ENCODE measurements at regions not wholly inside any gene's neighbourhood (a gene's known extent, or its start where the extent isn't known, plus 50 kb on each side); places are given as distances from the start of the nearest gene placed in this dataset.
A peak's percentile ranks its signal among the peaks of the same experiment; 100 is the strongest.

DNA sequence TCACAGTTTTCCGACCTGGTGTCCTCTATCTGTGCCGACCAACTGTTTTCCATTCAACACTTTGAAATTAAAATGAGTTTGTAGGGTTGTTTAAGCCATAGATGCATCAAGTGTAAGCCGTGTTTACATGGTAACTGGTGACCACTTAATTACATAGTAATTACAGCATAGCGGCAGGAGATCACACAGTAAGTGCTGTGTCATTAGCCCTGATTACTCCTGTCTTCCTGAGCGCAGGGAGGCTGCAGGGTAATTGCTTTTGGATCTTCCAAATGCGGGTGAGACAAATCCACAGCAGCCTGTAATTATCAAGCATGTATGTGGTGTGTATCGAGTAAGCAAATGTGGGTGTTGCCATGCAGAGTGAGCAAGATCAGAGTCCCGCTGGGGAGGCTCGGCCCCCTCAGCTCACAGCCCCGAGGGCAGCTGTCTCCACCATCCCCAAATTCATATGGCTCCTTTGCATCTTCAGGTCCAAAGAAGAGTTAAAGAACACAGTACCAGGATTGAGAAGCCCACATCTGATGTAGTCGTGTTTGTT, 71.5 kb upstream of the HDAC4 start:
- no peak for DNase-seq

DNA sequence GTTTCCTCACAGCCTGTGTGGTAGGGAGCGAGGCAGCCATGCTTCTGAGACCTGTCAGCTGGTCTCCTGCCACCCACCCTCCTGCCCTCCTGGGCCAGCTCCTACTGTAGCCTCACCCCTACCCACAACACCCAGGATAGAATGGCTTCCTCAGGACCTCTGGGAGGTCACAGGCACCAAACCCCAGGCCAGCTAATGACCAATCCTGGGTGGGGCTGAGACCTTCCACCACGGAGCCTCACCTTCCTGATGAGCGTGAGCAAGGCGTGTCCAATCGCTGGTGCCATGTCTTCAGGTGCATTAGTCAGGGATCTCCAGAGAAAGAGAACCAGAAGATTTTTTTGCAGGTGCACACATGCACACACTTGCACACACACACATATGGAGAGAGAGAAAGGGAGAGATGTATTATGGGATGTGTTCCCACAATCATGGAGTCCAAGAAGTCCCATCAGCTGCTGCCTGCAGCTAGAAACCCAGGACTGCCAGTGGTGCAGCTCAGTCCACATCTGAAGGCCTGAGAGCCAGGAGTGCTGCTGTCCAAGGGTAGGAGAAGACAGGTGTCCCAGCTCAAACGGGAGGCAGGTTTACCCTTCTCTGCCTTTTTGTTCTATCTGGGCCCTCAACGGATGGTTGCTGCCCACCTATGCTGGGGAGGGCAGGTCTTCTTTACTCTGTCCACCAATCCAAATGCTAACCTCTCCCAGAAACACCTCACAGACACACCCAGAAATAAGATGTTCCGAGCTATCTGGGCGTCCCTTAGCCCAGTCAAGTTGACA, 70.4 kb upstream of the HDAC4 start:
- no peak for DNase-seq

DNA sequence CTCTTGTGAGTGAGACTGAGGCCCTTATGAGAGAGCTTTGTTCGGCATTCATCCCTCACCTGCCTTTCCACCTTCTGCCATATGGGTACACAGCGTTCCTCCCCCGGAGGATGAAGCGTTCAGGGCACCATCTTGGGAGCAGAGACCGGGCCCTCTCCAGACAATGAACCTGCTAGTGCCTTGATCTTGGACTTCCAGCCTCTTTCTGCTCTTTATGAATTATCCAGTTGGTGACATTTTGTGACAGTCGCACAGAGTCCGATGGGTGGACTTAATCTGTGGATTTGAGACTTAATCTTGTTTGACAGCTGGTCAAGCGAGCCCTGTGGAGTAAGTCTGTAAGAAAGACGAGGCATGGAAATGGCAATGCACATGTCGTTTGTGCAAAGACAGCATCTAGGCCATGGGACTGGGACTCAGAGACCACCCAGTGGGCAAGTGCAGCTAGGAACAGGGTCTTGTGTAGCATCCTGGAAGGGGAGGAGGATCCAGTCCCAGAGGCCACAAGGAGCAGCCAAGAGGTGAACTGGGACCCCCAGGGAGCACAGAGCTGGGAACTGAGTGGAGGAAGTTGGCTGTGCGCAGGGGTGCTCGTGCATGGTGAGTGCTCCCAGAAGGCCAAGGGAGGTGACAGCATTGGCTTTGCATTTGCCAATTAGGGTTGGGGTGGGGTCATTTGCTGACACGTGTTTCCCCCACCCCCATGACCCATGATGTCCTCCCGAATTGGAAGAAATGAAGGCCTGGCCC, 69.5 kb upstream of the HDAC4 start:
- no peak for DNase-seq

DNA sequence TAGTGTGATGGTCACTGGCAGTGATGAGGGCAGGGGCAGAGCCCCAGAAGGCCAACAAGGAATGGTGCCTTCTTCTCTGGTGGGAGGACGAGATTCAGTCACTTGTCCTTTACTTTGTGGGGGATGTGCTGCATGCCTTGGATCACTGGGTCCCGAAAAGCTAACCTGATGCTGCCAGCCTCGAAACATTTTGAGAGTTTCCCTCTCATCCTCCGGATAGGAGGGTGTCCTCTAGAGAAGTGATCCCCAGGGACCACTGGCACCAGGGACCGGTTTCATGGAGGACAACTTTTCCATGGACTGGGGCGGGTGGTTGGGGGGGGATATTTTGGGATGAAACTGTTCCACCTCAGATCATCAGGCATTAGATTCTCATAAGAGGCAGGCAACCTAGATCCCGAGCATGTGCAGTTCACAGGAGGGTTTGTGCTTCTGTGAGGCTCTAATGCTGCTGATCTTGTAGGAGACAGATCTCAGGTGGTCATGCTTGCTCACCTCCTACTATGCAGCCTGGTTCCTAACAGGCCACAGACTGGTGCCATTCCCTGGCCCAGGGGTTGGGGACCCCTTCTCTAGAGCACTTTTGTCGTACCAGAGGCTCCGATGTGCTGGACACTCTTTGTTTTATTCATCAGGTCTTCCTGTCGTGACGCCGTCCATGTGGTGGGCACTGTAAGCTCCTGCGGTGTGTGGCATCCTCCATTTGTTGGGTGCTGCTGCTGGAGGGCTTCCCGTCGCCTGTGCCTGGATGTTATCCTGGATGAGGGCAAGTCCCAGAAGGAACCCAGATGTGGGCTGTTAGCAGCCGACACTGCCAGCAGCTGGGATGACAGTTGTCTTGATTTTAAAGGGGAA, 68.5 kb upstream of the HDAC4 start:
- DNase-seq, result no peak

DNA sequence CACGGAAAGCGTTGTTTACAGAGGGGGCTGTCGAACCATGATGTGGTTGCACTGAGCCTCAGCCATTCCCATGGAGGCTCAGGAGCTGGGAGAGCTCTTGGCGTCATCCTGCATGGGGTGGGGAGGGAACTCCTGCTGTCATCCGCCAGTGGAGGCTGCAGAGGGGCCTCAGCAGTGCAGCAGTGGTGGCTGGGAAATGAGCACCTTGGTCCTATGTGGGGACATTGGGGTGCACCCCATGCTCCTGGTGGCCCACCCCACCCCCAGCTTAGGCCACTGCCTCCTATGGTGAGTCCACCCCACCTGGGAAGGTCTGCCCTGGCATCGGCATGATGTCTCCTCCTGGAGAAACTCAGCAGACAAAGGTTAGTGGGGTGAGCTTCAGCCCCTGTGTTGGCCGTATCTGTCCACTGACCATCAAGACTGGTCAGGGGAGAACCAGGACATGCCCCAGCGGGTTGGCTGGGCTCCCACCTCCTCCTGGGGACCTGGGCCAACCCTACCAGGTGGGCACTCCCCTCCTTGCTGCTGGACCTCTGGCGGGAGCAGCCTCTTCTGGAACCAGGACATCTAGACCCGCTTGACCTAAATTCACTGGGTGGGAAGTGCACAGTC, 67.8 kb upstream of the HDAC4 start:
- DNase-seq, result no peak

DNA sequence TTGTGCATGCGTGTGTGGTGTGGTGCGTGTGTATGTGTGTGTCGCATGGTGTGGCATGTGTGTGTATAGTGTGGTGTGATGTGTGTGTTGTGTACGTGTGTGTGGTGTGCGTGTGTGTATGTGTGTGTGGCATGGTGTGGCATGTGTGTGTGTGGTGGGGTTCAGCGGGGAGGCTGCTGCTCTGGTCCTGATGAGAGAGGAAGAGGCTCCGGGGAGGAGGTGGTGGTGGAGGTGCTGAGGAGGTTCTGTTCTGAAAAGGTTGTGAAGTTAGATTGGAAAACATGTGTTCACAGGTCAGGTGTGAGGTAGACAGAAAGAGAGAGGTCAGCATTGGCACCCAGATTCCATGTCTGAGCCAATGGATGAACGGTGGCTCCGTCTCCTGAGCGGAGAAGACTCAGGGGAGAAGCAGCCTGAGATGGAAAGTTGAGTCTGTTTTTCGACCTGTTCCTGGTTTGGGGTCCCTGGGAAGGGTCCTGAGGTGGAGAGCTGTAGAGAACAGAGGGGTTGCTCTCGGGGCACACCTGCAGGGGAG, 67.2 kb upstream of the HDAC4 start:
- DNase-seq, result no peak

DNA sequence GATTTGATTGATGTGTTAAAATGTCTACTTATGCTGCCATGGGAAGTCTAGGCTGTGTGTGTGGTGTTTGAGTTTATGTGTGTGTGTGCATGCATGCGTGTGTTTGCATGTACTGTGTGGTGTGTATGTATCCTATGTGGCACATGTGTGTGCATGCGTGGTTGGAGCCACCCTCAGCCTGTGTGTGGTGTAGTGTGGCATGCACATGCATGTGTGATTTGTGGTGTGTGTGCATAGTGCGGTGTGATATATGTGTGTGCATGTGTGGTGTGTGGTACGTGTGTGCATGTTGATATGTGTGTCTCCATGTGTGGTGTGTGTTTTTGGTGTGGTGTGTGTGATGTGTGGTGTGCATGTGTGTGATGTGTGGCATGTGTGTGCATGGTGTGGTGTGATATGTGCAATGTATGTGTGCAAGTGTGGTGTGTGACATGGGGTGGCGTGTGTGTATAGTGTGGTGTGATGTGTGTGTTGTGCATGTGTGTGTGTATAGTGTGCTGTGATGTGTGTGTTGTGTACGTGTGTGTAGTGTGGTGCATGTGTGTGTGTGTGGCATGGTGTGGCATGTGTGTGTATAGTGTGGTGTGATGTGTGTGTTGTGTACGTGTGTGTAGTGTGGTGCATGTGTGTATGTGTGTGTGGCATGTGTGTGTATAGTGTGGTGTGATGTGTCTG, 66.6 kb upstream of the HDAC4 start:
- DNase-seq, result no peak

DNA sequence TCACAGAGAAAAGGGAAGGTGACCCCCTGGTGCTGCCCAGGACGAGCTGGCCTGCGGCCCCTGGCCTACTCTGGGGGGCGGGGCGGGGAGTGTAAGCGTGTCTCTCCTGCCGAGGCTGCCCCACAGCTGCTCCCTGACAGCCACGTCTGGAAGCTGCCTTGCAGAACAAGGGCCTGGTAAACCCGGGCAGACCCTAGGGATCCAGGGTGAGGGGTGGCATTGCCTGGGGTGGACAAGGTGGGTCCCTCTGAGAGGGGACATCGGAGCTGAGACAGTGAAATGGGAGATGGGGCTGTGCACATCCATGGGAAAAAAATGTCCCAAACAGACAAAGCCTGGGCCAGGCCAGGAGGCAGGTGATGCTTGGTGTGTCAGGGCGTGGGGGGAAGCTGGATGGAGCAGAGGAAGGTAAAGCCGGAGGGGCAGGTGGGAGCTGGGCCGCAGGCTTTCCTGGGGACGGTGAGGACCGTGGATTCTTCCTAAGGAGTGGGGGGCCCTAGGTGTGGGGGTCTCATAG, 66.0 kb upstream of the HDAC4 start:
- DNase-seq, result no peak

DNA sequence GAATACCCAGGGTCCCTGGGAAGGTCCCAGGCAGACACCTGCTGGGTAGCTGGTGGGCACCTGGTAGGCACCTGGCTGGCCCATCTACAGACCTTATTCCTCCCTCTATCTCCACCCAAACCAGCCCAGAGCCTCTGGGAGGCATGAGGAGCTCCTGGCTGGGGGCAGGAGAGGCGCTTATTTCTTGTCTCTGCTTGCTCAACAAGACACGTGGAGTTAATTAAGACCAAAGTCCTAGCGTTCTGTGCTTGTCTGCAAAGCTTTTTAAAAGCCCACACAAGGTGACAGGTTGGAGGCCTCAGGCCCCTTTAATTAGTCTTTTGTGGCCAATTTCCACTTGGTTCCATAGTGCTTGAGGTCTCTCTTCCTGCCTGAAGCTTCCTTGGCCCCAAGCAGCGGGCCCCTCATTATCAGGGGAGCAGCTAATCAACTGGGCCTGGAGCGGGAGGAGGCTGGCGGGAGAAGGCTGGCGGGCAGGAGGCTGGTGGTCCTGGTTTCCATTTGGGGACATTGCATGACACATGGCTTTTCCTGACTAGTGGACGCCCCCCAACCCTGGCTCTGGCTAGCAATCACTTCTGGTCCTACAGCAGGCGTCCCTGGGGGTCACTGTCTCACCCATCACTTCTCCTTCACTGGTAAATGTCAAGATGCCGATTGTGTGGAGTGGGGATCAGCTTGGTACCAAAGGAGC, 65.4 kb upstream of the HDAC4 start:
- no peak for DNase-seq

DNA sequence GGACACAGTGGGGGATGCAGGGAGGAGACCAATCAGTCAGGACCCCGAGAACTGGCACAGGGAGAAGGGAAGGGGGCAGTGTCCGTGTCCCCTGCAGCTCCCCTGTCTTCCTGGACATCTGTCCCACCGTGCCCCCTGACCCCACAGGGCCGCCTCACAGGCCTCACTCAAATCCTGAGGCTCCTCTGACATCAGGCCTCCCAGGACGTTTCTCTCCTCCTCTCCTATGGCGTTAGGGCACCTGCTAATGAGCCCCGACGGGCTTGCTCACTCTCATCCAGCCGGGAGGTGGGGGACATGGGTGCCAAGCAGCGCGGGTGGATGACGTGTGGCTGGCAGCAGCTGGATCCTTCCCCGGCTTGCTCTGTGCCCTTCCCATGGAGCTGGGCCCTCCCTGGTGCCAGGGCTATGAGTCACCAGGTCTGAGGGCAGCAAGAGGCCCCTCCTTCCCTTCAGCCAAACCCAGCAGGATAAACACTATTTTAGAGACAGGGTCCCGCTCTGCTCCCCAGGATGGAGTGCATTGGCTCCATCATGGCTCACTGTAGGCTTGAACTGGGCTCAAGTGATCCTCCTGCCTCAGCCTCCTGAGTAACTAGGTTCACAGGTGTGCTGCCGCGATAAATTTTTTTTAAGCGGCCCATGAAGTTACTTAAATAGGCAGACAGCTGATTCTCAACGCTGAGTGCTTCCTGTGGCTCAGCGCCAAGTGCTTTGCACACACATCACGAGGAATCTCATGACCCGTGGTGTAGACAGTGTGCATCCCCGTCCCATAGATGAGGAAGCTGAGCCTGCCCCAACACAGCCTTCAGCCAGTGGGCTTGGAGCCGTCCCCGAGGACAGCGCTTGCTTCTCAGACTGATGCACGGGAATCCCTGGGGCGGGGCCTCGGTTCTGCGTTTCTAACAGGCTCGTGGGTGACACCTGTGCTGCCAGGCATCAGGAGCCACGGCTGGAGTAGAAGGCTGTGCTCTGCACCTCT, 64.5 kb upstream of the HDAC4 start:
- DNase-seq, result peak; percentile 77

DNA sequence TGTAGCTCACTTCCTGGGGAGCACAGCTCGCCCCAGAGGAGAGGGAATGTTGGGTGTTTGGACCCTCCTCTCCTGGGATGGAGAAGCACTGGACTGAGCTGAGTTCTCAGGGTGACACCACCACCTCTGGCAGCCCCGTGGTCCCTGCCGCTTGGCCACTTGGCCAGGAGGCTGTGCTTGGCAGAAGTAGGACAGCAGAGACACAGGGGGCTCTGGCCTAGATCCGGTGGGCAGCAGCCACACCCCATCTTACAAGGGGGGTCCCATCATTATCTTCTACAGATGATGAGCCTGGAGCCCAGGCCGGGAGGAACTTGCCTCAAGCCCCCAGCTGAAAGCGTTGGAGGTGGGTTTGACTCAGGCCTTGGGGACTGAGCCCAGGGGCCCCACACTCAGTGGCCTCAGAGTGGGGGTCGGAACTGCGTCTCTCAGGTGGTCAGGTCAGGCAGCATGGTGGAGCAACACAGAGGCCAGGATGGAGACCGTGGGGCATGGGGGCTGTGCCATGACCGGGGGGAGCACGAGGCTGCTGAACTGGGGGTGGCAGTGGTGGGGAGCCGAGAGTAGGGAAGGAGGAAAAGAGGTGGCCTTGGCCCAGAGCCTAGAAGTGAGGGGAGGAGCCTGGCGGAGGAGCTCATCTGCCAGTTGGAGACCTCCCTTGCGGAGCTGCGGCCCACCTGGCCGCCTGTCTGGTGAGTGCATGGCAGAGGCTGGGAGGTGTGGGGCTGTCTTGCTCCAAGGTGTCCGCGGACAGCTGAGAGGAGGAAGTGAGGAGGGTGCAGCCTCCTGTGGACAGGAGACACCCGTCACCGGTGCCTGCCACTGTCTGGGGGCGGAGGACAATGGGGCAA, 63.6 kb upstream of the HDAC4 start:
- no peak for DNase-seq

DNA sequence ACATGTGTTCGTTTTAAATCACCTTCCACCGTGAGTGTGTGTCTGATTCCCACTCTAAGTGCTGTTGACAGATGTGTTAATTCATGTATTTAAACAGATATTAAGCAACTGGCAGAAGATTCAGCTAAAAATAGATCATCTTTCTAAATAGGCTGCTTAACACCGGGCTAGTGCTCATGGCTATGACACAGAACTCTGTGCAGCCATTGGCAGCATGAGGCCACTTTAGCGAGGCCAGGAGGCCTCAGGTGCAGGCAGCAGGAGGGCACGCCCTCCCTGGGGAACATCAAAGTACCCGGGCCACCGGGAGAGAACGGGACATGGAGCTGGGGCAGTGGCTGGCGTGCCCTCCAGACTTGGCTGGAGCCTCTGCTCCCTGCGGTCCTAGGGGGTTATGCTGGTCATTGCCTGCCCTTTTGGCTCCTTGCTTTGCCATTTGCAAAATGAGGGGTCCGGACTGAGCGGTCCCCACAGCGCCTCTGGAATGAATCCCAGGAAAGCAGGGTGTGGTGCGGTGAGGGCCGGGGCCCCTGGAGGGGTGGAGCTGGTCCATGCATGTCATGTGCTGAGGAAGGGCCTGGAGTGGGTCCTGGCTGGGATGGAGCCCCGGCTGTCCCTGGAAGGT, 62.8 kb upstream of the HDAC4 start:
- no peak for DNase-seq

DNA sequence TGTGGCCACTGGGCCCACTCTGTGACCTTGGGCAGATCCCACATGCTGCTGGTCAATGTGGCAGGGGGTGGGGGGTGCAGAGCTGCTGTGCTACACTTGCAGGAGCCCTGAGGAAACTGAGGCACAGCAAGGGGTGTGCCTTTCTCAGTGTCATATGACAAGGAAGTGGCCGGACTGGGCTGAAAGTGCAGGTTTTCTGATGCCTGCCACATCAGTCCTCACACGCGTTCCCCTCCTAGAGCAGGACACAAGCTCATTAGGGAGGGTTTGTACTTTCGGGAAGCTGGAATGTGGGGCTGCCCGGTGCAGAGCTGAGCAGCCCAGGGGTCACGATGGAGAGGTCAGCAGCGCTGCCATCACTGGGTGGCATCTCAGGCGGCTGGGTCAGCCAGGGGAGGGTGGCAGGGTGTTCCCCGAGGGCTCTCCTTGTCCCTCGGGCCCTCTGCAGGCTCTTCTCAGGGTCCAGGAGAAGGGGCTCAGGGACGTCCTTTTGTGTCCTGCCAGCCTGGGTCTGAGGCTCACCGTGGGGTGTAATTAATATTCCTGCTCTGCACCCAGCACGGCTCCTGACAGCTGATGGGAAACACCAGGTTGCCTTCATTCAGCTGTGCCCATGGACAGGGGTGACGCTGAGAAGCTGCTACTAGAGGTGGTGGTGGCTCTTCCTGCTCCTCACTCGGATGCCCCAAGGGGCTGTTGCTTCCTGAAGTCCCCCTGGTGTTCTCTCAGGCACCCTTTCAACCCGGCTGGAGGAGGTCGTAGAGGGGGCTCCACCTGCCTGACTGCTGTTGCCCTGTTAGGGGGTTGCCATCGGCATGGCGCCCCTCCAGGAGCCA, 62.1 kb upstream of the HDAC4 start:
- DNase-seq, result no peak

DNA sequence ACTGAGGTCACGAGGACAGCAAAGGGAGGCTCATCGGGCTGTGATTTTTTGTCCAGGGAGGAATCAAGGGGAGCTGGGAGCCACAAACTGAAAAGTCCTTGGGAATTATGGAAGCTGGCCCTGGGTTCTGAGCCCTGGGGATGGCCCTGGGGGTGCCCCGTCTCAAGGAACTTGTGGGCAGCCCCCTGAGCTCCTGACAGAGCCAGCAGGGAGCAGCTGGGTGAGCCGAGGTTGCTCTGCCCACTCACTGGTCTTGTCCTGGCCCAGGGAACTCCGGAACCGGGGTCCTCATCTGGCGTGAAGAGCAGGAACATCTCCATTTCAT, 61.3 kb upstream of the HDAC4 start:
- DNase-seq, result no peak

DNA sequence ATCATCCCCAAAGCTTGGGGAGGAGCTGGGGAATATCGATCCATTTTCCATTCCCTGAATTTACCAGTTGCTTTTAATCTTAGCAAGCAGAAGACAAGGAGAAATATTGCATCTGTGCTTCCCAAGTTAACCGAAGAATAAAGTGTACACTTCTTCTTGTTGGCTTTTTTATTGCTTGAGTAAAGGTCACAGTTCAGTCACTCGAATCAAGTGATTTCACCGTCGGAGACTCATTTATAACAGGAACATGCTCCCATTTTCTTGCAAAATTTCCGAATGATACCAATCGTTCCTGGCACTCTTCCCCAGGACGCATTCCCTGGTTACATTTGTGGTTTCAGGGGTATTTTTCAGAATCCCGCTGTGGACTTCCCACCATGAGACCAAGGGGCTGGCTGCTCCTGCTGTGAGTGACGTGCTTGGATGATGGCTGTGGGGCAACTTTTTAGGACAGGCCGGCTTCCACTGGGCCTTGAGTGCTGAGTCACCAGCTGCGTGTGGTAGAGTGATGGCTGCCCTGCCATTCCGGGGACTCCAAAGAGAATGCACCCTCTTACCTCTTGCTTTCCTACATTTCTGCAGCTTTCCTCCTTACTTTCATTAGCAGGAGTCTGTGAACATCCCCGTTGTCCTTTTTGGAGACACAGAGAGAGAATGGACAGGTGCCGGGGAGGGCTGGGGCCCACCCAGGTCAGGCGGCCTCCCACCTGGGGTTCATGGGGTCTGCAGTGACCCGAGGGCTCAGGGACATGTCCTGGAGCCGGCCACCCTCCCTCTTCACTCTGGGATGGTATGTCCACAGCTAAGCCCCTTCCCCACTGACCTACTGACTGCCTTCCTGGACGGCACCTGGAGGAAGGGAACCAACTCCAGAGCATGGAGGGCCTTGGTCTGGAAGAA, 60.7 kb upstream of the HDAC4 start:
- DNase-seq, result no peak

DNA sequence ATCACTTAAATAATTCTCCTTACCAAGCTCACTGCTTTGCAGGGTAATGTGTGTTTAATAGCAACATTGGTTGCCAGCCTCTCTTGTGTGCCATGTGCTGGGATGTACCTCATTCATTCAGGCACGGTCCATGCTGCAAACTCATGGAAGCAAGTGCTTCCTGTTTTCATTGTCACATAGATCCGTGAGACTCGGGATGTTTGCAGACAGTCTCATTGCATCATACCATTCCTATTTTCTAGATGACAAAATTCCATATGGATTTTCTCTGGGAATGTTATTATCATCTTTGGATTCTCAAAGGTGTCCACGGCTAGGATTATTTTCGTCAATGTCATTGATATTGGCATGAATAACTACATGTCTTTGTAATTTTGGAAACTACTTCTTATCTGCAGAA, 60.0 kb upstream of the HDAC4 start:
- DNase-seq, result no peak
